ENCODE measurements at regions not wholly inside any gene's neighbourhood (a gene's known extent, or its start where the extent isn't known, plus 50 kb on each side); places are given as distances from the start of the nearest gene placed in this dataset.

DNA sequence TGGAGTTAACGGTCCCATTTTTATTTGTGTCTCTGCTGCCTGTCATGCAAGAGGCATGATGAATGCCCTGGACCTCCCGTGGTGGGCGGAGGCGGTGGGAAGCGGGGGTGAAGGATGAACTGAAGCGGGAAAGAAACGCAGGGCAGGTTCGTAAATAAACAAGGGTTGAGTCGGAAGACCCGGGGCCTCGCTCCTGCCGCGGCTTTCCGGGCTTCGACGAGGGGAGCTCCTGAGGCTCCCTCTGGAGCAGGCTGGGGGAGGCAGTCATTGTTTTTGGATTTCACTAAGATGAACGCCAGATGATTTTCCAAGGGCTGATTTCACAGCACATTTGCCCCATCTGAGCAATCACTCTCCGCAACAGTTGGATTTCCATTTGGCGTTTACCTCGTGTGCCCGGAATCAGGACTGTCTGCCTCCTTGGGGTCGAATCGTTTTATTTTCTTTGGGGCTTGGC, 130.2 kb downstream of the SLC38A6 start:
- DNase-seq (ENCODE audit: extremely low read depth, low read depth) = no peak

DNA sequence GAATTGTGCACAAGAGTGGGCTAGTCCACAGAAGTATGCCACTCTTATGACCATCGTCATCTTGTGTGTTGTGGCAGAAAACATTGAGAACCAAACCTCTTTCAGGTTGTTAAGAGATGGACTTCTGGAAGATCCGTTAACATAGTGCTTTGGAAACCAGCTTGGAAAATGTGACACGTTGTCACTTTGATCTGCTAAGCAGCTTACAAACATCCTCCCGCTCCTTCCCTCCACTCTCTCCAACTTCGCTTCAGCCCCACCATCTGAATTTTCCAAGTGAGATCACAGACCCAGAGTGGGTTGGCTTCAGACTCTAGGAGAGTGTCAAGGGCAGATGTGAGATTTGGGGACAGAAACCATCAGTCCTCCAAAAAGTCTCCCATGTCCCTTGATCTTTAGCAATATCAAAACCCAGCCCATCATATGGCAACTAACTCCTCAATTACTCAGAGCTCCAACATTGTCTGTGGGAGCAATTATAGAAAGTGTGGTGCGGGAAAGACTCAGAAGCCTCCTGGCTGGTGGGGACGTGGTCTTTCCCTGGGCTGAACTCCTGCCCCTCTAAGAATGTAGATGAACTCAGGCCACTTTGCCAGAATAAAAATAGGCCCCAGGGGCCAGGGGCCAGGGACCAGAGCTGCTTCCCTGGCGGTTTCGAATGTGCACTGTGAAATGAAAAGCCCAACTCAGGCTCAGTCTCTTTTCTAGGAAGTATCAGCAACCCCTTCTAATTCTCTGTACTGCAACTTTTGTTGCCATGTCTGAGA, 129.5 kb downstream of the SLC38A6 start:
- DNase-seq (ENCODE audit: extremely low read depth, low read depth) = no peak

DNA sequence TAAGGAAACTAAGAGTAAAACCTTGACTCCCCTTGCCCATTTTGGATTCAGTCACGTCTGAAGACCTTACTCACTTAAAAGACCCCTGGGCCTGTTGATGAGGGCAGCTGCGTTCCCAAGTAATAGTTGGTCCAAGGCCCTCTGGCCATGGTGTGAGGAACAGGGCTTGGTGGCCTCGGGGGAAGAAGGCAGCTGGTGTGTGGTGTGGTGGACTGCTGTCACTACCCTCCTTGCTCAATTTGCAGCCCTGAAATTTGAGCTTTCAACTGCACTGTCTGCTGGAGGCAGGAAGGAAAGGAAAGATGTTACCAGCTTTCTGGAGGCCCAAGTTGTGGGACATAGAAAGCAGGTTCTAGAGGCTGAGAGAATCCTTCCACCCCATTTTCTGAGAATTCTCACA, 128.2 kb downstream of the SLC38A6 start:
- no peak for DNase-seq (ENCODE audit: extremely low read depth, low read depth)

DNA sequence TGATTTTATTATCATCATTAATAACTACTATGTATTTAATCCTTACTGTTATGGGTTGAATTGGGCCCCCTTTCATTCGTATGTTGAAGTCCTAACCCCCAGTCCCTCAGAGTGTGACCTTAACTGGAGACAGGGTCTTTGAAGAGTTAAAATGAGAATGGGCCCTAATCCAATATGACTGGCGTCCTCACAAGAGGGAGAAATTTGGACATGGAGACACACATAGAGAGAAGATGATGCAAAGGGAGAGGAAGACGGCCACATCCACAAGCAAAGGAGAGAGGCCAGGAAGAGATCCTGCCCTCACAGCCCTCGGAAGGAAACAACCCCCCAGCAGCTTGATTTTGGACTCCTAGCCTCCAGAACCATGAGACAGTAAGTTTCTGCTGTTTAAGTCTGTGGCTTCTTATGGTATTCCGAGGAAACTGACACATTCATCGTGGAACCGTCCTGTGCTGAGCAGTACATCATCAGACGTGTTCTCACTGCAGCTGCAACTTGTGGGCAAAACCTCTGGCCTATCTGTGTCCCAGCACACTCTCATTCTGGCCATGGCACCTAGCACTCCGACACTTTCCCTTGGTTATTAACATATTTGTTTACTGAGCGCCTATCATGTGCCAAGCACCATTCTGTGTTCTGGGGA, 127.6 kb downstream of the SLC38A6 start:
- DNase-seq (ENCODE audit: extremely low read depth, low read depth) = no peak

DNA sequence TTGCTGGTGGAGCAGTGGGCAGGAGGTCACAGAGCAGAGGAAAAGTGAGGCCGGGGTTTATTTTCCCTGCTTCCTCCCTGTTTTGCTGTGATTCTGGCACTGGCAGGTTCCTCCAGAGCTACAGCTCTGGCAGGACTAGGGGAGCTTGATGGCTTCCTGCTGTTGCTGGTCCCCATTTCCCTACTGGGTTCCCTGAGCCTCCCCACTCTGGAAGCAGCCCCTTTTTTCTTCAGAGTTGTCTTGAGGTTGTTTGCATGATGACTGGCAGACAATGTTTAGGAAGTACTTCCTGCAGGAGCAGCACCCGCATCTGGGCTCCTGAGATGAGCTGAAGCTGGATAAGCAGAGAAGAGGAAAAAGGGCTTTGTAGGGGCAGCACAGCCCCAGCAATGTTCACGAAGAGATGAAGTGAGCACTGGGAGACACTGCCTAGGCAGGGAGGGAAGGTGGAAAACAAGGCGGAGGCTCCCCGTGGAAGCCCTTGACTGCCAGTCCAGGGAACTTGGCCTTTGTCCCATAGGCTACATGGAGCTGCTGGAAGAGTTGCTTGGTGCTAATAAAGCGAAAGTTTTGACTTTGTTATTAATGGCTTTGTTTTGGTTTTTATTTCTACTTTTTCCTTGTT, 126.9 kb downstream of the SLC38A6 start:
- DNase-seq (ENCODE audit: extremely low read depth, low read depth) = no peak

DNA sequence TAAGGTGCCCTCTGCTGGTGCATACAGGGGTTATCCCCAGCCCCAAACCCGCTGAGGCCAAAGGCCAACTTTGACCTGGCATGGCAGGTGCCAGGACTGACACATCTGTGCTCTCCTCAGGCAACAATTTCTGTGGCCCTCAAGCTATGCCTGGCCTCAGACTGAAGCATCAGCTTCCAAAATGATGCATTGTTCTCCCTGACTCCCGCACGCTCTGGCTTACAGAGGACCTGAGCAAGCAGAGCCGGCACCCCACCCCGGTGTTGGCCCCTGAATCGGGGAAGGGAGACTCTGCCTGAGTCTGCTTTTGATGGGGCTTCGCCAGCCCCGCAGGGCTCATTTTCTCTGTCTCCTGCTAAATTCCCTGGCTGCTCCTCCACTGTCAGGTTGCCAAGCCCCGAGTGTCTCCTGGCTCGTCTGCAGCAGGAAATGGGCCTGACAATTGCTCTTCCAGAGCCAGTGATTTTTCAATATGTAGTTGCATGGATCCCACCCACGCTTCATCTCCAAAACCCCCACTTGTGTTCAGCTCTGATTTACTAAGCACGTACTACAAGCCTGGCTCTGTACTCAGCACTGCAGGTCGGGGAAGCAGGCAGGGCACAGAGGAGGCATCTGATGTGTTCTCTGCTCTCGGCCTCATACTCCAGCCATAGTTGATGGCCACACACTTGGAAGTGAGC, 126.1 kb downstream of the SLC38A6 start:
- no peak for DNase-seq (ENCODE audit: extremely low read depth, low read depth)

DNA sequence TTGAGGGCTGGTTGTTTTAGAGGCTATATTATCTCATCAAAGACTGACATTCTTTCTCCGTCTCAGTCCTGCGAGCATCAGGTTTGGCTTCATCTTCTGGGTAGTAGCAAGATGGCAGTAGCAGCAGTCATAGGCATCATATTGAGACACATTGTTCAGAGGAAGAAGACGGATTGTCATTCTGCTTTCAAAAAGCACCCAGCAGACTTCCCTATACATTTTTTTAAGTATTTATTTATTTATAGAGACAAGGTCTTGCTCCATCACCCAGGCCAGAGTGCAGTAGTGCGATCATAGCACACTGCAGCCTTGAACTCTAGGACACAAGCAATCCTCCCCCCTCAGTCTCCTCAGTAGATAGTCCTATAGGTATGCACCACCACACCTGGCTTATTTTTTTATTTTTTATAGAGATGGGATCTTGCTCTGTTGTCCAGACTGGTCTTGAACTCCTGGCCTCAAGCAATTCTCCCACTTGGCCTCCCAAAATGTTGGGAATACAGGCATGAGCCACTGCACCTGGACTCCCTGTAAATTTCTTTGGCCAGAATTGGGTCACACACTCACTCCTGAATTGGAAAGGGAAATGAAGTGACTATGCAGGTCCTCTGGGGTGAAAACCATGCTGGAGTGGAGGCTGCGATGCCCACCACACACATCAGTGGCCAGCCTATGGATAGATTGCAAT, 125.4 kb downstream of the SLC38A6 start:
- DNase-seq (ENCODE audit: extremely low read depth, low read depth) = no peak

DNA sequence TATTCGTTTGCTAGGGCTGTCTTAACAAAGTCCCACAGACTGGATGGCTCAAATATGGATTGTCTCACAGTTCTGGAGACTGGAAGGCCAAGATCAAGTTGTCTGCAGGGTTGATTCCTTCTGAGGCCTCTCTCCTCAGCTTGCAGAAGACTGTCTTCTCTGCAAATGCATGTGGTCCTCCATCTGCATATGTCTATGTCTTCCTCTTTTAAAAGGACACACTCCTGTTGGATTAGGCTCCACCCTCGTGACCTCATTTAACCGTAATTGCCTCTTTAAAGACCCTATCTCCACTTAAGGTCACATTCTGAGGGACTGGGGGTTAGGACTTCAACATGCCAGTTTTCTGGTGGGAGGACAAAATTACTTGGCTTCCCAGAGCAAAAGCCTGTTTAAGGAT, 123.3 kb downstream of the SLC38A6 start:
- peak; percentile 8 for DNase-seq (ENCODE audit: extremely low read depth, low read depth)

DNA sequence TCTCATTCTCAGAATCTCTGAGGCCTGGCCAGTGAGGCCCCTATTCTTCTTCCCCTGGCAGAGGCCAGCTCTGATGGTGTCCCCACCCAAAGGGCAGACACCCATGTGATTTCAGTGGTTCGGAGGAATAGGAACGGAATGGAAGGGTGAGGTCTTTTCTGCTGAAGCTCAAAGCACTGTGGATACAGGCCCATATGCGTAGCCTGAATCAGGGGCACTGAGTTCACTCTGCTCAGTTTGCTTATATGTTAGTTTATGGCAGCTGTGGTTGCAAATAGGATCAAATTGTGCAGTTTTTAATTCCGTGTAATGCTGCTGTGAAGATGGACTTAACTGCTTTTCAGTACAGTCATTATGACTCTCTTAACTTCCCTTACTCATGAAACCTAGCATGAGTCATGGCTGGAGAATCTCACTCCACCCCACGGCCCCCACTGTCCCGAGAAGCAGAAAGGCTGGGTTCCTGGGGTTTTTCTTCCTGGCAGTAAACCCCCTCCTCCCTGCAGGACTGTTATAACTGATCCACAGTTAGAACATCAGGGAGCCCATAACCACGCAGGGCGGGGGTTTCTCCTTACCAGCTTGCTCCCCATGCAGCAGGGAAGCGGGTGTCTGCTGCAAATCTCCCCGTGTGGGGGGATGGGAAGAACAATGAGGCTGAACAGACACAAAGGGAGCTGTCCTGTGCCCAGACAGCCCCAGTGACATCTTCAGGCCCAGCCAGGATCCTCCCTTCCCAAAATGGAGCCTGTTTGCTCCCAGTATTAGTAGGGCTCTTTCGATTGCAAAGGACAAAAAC, 122.7 kb downstream of the SLC38A6 start:
- peak; percentile 93 for DNase-seq (ENCODE audit: extremely low read depth, low read depth)

DNA sequence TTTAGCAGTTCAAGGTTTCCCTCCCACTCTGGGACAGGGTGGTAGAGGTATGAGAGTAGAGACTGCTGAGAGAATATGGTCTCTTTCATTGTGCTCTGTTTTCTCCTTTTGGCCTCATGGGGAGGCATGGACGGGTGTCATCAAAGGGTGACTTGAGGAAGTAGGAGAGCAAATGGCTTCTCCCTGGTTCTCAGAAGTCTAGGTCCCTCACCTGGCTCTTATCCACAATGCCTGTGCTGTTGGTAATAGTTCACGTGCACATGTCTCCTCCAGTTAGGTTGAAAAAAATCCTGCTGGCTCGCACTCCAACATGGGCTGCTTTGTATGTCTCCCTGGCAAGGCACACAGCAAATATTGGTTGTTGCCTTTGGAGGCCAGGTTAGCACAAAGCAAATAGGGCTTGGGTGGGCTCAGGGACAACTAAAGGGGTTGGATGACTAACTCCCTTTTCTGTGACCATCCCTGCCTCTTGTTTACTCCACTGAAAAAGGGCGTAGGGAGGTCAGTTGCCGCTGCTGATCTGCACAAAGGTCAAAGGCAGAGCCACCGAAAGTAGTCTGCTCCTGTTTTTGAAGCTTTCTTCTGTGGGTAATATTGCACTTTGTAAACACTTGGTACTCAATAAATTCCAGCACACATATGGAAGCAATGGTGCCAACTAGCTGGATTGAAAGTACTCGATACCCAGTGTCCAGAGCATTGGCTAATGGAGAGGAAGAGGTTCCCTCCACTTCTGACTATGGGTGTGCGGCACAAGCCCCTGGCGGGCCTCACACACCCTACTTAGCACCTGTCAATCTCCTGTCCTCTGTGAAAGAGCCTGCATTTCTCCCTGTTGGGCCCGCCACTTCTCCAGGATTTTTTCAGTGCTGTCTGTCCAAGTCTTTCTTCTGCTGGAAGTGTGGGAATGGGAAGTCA, 121.8 kb downstream of the SLC38A6 start:
- DNase-seq (ENCODE audit: extremely low read depth, low read depth) = no peak

Data from NCI-H460 (cell line).